HG03520 (cell line): ENCODE measurements at regions not wholly inside any gene's neighbourhood (a gene's known extent, or its start where the extent isn't known, plus 50 kb on each side); places are given as distances from the start of the nearest gene placed in this dataset.

ENCODE experiments used
- ATAC-seq: cut with Tn5 transposase; IDR thresholded peaks from one replicate; pipeline ENCODE4 v1.9.1; 2021; ENCODE audit warnings: mild to moderate bottlenecking, moderate library complexity; ENCODE audit not compliant: unreplicated experiment

DNA sequence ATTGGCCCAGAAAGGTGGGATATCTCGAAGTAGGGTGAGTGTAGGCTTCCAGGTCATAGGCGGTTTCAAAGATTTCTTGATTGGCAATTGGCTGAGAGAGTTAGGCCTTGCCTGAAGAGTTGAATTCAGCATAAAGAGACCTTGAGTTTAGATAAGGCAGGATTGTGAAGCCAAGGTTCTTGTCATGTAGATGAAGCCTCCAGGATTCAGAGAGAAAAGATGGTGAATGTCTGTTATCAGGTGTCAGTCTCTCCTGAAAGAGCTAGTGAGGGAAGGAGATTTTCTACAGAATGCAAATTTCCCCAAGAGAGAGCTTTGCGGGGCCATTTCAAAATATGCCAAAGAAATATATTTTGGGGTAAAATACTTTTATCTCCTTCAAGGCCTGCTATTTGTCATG lies 217.0 kb upstream of the TLE3 start:
- ATAC-seq = no peak

DNA sequence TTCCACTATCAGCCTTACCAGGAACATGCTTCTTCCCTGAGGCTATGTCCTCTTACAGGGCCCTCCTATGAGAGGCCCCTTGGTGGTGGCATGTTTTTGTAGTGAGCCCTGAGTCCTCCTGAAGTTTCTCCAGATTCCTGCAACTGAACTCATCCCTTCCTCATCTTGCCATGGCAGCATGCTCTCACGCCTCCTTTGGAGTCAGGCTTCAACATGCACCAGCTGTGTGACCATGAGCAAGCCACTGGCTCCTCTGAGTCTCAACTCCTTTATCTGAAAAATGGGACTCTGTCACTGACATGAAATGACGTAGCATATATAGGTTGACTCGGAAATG lies 216.3 kb upstream of the TLE3 start:
- ATAC-seq = no peak

DNA sequence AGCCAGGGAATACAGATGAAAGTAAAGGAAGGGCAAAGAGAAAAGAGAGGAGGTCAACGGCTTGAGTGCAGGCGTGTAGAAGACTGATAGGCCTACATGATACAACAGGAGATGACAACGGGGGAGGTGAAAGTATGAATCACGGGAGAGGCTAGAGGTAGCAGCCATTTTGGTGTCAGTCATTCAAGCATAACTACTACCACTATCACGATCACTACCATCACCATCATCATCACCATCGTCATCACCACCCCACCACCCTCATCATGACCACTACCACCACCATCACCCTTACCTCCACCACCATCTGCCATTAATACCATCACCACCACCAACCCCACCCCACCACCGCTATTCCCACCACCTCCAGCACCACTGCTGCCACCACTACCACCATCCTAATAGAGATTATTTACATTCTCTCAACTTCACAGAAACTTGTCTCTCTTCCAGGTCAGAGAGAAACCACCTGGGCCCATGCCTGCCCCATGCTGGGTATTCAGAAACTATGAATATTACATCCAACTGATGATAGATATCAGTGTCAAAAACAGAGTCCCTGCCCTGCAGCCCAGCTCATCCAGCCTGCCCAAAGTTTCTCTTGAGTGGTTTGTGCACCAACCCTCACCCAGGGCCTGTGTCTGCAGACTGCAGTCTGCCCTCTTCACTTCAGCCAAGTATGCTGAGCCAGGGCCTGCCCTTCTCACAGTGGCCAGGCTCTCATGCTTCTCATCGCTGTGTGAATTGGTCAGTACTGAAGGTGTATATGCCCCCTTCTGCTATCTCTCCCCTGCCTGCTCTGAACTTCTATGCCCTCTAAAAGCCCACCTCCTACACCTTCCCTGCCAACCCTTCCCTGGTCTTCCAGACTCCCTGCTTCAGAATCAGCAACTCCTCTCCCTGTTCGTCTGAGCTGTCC lies 215.6 kb upstream of the TLE3 start:
- ATAC-seq = no peak

DNA sequence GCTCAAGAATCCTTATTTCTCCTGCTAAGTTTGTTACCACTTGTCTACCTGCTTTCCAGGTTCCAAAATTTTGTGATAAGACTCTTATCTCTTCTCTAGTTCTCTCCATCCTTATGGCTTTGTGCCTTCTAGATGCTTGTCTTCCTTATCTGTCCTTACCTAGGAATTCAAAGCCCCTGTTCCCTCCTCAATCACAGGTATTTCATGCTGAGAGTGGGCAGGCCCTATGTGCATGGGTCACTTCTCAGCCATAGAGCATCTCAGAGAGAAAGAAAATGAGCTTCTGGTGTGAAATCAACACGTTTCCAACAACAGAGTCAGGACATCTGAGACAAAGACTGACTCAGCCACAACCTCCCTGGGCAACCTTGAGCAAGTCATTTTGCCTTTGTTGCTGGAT lies 214.1 kb upstream of the TLE3 start:
- no peak for ATAC-seq

GRCh38 chr15:70309716-70310115 lies 212.0 kb upstream of the TLE3 start:
- ATAC-seq = no peak

GRCh38 chr15:70308735-70309434 lies 211.2 kb upstream of the TLE3 start:
- ATAC-seq = no peak

DNA sequence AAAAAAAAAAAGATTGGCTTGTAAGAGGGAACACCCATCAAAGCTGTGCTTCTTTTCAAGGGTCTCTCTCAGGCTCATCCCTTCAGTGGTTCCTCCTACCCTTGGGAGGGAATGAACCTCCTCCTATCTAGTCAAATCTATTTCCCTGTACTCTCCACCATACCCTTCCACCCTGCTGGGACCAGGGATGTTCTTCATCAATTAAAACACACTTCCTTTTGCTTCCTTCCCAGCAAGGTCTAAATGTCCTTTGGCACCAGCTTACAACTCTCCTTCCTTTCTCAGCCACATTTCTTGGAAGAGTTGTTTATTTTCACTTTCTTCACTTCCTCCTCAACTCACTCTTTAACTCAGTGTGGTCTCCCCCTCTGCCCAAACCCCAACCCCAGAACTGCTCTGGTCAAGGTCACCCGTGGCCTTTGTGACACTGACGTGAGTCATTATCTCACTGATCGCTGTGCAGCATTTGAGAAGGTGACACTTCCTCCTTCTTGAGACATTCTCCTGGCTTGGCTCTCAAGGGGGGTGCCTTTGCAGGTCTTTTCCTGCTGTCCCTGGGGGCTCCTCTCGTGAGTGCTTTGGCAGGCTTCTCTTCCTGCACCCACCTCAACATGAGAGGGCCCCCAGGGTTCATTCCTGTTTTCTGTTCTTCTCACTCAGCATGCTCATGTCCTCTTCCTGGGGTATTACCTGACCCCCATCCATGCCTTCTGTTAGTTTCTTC lies 210.5 kb upstream of the TLE3 start:
- peak; percentile 73 for ATAC-seq

- no peak for ATAC-seq
These were observed 208.9 kb upstream of the TLE3 start for GRCh38 chr15:70306582-70306981.

- no peak for ATAC-seq
These were observed 208.4 kb upstream of the TLE3 start for GRCh38 chr15:70306081-70306480.

- no peak for ATAC-seq
These were observed 206.3 kb upstream of the TLE3 start for GRCh38 chr15:70303981-70304380.

GRCh38 chr15:70302360-70302759 lies 204.6 kb upstream of the TLE3 start:
- ATAC-seq = no peak

GRCh38 chr15:70301396-70301795 lies 203.7 kb upstream of the TLE3 start:
- no peak for ATAC-seq

DNA sequence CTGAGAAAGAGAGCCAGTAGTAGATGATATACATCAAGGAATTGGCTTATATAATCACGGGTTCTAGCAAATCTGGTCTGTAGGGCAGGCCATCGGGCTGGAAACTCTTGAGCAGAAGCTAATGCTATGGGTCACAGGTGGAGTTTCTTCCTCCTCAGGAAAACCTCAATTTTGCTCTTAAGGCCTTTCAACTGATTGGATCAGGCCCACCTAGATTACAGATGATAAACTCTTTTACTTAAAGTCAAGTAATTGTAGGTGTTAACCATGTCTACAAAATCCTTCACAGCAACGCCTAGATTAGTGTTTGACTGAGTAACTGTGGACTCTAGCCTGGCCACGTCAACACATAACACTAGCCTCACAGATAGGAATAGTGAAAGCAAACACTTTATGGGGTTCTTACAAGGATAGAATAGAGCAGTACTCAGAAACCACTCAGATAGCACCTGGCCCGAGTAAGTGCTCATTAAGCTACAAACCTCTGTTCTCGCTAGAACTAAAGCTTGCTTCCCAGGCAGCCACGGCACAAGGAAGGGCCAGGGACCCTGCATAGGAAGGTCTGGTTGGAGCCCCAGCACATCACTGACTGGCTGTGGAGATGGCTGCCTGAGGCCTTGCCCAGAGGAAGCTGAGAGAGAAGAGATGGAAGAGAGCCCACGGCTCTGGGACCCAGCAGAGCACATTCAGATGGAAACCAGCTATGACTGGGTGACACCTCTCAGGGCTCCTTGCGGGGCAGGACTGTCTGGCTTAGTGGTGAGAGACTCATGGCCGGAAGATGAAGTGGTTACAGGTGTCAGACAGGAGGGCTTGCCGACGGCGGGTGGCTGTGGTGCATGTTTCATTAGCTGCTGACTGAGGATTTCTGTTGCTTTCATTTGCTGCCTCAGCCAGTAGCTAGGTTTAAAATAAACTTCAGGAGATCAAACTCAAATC lies 202.5 kb upstream of the TLE3 start:
- ATAC-seq = peak; percentile 94

DNA sequence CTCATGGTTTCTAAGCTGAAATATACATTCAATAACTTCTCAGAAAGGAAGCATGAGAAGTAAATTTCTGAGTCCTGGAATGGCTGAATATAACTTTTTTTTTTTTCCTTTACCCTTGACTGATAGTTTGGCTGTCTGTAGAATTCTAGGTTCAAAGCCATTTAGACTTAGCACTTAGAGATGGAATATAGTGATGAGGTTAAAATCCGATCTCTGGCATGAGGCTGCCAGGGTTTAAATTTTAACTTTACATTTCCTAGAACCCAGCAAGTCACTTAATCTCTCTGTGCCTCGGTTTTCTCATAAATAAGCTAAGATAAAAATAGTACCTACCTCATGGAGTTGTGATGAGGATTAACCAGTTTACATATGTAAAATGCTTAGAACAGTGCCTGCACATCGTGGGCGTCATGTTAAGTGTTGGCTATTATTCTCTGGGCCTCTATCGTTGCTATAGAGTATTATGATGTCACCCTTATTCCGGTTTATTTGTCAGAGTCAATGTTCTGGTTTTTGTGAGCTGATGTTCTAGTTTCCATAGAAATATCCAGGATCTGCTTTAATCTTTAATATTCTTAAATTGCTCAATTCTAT lies 199.8 kb upstream of the TLE3 start:
- ATAC-seq = no peak

- ATAC-seq = no peak
These were observed 197.1 kb upstream of the TLE3 start for GRCh38 chr15:70294731-70295305.

DNA sequence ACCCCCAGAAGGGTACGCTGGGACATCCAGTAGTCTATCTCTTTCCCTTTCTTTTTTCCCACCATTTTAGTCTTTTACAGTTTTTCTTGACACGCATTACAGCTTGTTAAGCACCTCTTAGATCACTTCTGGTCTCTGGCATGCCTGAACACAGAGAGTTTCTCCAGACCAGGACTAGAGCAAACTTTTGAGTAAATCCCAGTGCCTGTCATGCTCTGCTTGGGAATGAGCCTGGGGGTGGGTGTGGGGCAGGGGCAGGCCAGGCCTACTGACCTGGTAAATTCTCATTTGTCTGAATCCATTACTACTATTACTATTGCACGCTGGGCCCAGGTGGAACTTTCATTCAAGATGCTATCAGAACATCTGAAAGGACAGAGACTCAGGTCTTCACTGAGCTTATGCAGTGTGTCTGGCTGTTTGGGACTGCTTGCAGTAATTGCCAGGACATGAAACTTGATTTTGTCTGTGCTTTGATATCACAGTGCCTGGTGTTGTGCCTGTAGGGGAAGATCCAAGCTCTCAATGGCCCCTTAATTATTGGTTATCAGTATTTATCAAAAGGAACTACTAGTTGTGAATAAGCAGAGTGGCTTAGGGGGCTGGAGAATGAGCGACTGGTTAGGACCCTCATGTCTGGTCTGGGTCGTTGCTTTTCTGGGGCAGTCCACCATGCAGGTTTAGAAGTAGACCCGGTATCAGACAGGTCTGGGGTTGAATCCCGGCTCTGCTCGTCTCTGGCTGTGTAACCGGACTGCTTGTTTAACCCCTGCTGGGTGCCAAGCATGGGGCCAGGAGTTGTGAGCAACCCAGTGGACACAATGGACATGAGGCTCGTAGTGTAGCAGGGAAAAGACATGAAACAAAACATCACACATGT lies 196.1 kb upstream of the TLE3 start:
- no peak for ATAC-seq

DNA sequence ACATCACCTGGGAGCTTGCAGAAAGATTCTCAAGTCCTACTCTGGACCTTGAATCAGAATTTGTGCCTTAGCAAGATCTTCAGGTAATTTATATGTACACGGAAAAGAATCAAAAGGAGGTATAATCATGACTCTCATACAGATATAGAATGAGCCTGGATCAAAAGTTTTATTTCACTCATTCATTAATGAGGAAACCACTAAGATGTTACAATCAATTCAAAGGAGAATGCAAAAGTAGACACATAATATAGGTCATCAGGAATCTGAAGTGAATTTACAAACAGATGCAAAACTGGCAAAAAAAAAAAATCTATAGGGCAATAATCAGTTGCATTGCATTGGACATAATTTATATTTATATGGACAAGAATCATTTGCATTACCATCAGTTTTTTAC lies 195.4 kb upstream of the TLE3 start:
- no peak for ATAC-seq

- ATAC-seq = no peak
These were observed 194.5 kb upstream of the TLE3 start for GRCh38 chr15:70292076-70292760.
